ENCODE measurements at regions not wholly inside any gene's neighbourhood (a gene's known extent, or its start where the extent isn't known, plus 50 kb on each side); places are given as distances from the start of the nearest gene placed in this dataset.

DNA sequence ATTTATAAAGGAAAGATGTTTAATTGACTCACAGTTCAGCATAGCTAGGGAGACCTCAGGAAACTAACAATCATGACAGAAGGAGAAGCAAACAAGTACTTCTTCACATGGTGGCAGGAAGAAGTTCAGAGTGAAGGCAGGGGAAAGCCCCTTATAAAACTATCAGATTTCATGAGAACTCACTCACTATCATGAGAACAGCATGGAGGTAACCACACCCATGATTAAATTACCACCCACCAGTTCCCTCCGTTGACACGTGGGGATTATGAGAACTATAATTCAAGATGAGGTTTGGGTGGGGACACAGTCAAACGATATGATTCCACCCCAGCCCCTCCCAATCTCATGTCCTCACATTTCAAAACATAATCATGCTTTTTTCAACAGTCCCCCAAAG is 124.2 kb upstream of the PCGF5 start:
- TF ChIP-seq, protein P1, sequence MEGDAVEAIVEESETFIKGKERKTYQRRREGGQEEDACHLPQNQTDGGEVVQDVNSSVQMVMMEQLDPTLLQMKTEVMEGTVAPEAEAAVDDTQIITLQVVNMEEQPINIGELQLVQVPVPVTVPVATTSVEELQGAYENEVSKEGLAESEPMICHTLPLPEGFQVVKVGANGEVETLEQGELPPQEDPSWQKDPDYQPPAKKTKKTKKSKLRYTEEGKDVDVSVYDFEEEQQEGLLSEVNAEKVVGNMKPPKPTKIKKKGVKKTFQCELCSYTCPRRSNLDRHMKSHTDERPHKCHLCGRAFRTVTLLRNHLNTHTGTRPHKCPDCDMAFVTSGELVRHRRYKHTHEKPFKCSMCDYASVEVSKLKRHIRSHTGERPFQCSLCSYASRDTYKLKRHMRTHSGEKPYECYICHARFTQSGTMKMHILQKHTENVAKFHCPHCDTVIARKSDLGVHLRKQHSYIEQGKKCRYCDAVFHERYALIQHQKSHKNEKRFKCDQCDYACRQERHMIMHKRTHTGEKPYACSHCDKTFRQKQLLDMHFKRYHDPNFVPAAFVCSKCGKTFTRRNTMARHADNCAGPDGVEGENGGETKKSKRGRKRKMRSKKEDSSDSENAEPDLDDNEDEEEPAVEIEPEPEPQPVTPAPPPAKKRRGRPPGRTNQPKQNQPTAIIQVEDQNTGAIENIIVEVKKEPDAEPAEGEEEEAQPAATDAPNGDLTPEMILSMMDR (IDR thresholded peaks at IDR 0.05), result no peak
- TF ChIP-seq ZFX (IDR thresholded peaks at IDR 0.05; ENCODE audit: borderline replicate concordance), result no peak
